Effector memory CD4-positive, alpha-beta T cell (primary cell): ENCODE measurements at regions not wholly inside any gene's neighbourhood (a gene's known extent, or its start where the extent isn't known, plus 50 kb on each side); places are given as distances from the start of the nearest gene placed in this dataset.

Experiments used
- DNase-seq, 3 donors: peaks; one replicate each; pipeline ENCODE4 v3.0.0-alpha.2; 2020
- H3K27ac ChIP-seq: 2 replicates; pipeline ENCODE4 v1.7.0; 2013; ENCODE audit warnings: mild to moderate bottlenecking, low read length, moderate library complexity; ENCODE audit not compliant: insufficient read depth, poor library complexity, severe bottlenecking
- H3K27me3 ChIP-seq: replicated peaks from 2 replicates; pipeline ENCODE4 v1.7.0; 2013; ENCODE audit warnings: mild to moderate bottlenecking, low read length; ENCODE audit not compliant: insufficient read depth, control insufficient read depth, poor library complexity, severe bottlenecking
- H3K36me3 ChIP-seq: 2 replicates; pipeline ENCODE4 v1.7.0; 2013; ENCODE audit warnings: mild to moderate bottlenecking, low read length, moderate library complexity; ENCODE audit not compliant: control insufficient read depth, insufficient read depth
- H3K4me1 ChIP-seq: 2 replicates; pipeline ENCODE4 v1.7.0; 2013; ENCODE audit warnings: low read length, mild to moderate bottlenecking; ENCODE audit not compliant: control insufficient read depth, insufficient read depth, poor library complexity, severe bottlenecking
- H3K4me3 ChIP-seq: 2 replicates; pipeline ENCODE4 v1.7.0; 2013; ENCODE audit warnings: low read length, low read depth, mild to moderate bottlenecking; ENCODE audit not compliant: insufficient read depth, poor library complexity, severe bottlenecking
- H3K9me3 ChIP-seq: 2 replicates; pipeline ENCODE4 v1.7.0; 2013; ENCODE audit warnings: mild to moderate bottlenecking, low read length, moderate library complexity; ENCODE audit not compliant: control insufficient read depth

- no peaks in the 10 kb centered on the region for H3K9me3 ChIP-seq
- no peaks in the 10 kb centered on the region for H3K27me3 ChIP-seq
- no peak overlapping the region for H3K27ac ChIP-seq
- no peak for DNase-seq
- H3K36me3 ChIP-seq = no peaks in the 10 kb centered on the region
- H3K4me1 ChIP-seq = no peaks in the 10 kb centered on the region
- H3K4me3 ChIP-seq = no peak overlapping the region
Measured at GRCh38 chr7:10855583-10855982, 118.1 kb upstream of the PHF14 start.

- Histone ChIP-seq H3K36me3 (no peaks in the 10 kb centered on the region), H3K27me3 (no peaks in the 10 kb centered on the region), H3K27ac (no peak overlapping the region), H3K4me3 (no peak overlapping the region), H3K9me3 (no peaks in the 10 kb centered on the region), H3K4me1 (no peaks in the 10 kb centered on the region)
- no peak for DNase-seq
Measured at GRCh38 chr7:10860516-10860915, 113.2 kb upstream of the PHF14 start.

- no peak for DNase-seq
- no peaks in the 10 kb centered on the region for H3K36me3 ChIP-seq
- H3K27ac ChIP-seq = no peak overlapping the region
- H3K4me1 ChIP-seq = no peaks in the 10 kb centered on the region
- no peaks in the 10 kb centered on the region for H3K9me3 ChIP-seq
- no peaks in the 10 kb centered on the region for H3K27me3 ChIP-seq
- H3K4me3 ChIP-seq = no peak overlapping the region
Measured at GRCh38 chr7:10863476-10863875, 110.2 kb upstream of the PHF14 start.

- Histone ChIP-seq H3K4me1 (no peaks in the 10 kb centered on the region), H3K4me3 (no peak overlapping the region), H3K27ac (no peak overlapping the region), H3K9me3 (no peaks in the 10 kb centered on the region), H3K27me3 (no peaks in the 10 kb centered on the region), H3K36me3 (no peaks in the 10 kb centered on the region)
- no peak for DNase-seq
Measured at GRCh38 chr7:10874666-10875065, 99.0 kb upstream of the PHF14 start.

GRCh38 chr7:10875080-10875479 lies 98.6 kb upstream of the PHF14 start:
- H3K4me1 ChIP-seq = no peaks in the 10 kb centered on the region
- no peak for DNase-seq
- no peaks in the 10 kb centered on the region for H3K9me3 ChIP-seq
- H3K27me3 ChIP-seq = no peaks in the 10 kb centered on the region
- no peaks in the 10 kb centered on the region for H3K36me3 ChIP-seq
- H3K4me3 ChIP-seq = no peak overlapping the region
- H3K27ac ChIP-seq = no peak overlapping the region

- H3K4me3 ChIP-seq = peak overlapping the region; percentile 2
- H3K27me3 ChIP-seq = no peaks in the 10 kb centered on the region
- no peaks in the 10 kb centered on the region for H3K9me3 ChIP-seq
- peak in 1 of 3 donors; percentile 1 for DNase-seq
- no peak overlapping the region for H3K27ac ChIP-seq
- H3K36me3 ChIP-seq = no peaks in the 10 kb centered on the region
- peaks cover 7% of the 10 kb centered on the region for H3K4me1 ChIP-seq
Measured at GRCh38 chr7:10888861-10889260, 84.8 kb upstream of the PHF14 start.

DNA sequence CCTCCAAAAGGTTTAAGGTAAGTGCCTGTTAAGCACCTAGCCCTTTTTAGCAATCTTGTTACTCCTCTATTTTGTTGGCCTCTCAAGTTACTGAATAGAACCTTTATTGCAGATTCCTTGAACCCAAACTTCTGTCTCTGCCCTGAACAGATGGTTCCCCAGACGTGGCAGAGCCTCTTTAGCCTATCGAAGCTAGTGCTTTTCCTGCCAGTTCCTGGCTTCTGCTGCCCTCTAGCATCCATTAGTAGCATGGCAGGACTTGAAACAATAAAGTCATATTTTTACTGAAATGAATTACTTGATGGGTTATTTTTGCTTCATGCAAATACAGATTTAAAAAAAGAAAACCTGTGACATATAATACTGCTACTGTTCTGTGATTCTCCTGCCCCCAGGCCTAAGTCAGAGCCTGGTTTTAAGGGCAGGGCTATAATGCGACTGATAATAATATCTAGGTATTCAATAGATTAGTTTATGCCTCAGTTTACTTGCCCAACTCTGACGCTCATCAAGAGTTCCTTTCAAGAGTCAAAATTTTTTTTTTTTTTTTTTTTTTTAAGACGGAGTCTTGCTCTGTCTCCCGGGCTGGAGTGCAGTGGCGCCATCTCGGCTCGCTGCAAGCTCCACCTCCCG lies 84.3 kb upstream of the PHF14 start:
- no peaks in the 10 kb centered on the region for H3K36me3 ChIP-seq
- H3K9me3 ChIP-seq = no peaks in the 10 kb centered on the region
- H3K4me3 ChIP-seq = peak overlapping the region; percentile 2
- peak in 2 of 3 donors; percentile 2 to 11 for DNase-seq
- H3K27me3 ChIP-seq = no peaks in the 10 kb centered on the region
- no peak overlapping the region for H3K27ac ChIP-seq
- peaks cover 7% of the 10 kb centered on the region for H3K4me1 ChIP-seq

- no peak overlapping the region for H3K27ac ChIP-seq
- H3K9me3 ChIP-seq = no peaks in the 10 kb centered on the region
- no peaks in the 10 kb centered on the region for H3K36me3 ChIP-seq
- H3K4me1 ChIP-seq = no peaks in the 10 kb centered on the region
- H3K4me3 ChIP-seq = no peak overlapping the region
- DNase-seq = no peak
- no peaks in the 10 kb centered on the region for H3K27me3 ChIP-seq
Measured at GRCh38 chr7:10908600-10908999, 65.1 kb upstream of the PHF14 start.

DNA sequence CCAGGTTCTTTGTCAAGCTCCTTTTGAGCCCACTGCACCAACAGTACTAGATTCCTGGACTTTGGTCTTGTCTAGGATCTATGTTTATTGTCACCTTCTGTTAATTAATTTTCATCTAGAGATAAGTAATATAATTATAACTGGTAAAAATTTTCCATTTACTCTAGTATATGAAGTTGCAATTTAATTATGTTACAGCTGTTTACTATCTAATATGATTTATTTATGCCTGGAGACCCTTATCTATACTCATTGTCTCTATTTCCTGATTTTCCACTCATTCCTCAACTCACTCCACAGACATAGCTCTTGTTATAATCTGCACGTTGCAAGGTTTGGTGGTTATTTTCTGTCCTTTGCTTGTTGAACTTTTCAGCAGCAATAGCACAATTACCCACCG lies 63.2 kb upstream of the PHF14 start:
- no peak overlapping the region for H3K27ac ChIP-seq
- no peak for DNase-seq
- H3K4me3 ChIP-seq = no peak overlapping the region
- H3K27me3 ChIP-seq = no peaks in the 10 kb centered on the region
- no peaks in the 10 kb centered on the region for H3K4me1 ChIP-seq
- H3K9me3 ChIP-seq = no peaks in the 10 kb centered on the region
- H3K36me3 ChIP-seq = no peaks in the 10 kb centered on the region

DNA sequence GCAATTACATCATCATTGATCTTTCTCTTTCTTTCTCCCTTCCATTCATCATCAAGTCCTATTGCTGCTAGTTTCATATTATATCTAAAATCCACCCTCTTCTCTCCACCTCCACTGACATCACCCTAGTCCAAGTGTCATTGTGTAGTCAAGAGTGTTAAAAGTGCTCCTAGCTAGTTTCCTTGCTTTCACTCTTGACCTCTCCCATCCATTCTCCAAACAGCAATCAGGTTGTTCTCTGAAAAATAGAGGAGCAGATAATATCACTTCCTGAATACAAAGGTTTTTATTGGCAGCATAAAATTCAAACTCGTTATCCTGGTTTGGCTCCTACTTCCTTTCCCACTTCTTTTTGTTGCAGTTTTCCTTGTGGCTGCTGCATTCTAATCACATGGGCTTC lies 61.6 kb upstream of the PHF14 start:
- Histone ChIP-seq H3K36me3 (no peaks in the 10 kb centered on the region), H3K27ac (no peak overlapping the region), H3K4me1 (no peaks in the 10 kb centered on the region), H3K4me3 (no peak overlapping the region), H3K27me3 (no peaks in the 10 kb centered on the region), H3K9me3 (no peaks in the 10 kb centered on the region)
- DNase-seq = no peak
